IMR-90 (cell line): ENCODE measurements at regions not wholly inside any gene's neighbourhood (a gene's known extent, or its start where the extent isn't known, plus 50 kb on each side); places are given as distances from the start of the nearest gene placed in this dataset.

ENCODE experiments used
- ATAC-seq: fragments of 200-7000 bp; cut with Tn5 transposase; 2 replicates; pipeline ENCODE4 v1.9.1; 2020; ENCODE audit warnings: low read depth, mild to moderate bottlenecking, moderate library complexity
- BruUV-seq: library from RNA; stranded (reverse); fragments of 400-500 nt; replicated peaks from 2 replicates; lab custom pipeline; 2021; lab: Mats Ljungman, UMichigan
- CTCF ChIA-PET: fragments of 300-600 bp; formaldehyde crosslinking; extraction: SDS; loops from one replicate; lab custom pipeline; 2021; ENCODE audit warnings: antibody characterized with exemption; lab: Yijun Ruan, JAX
- POLR2A ChIA-PET: fragments of 300-600 bp; sonication (Branson Sonifier 250); formaldehyde crosslinking; loops from one replicate; lab custom pipeline; 2022; ENCODE audit warnings: antibody characterized with exemption; ENCODE audit not compliant: unreplicated experiment; lab: Charles Lee
- DNase-seq: peaks from one replicate; pipeline ENCODE4 v3.0.0; 2013
- H2AFZ ChIP-seq: replicated peaks from 2 replicates; pipeline ENCODE3; 2013; ENCODE audit warnings: low read length, mild to moderate bottlenecking; ENCODE audit not compliant: poor library complexity
- H2AK5ac ChIP-seq: 2 replicates; pipeline ENCODE4 v1.6.1; 2013; ENCODE audit warnings: low read depth, low read length, inconsistent platforms
- H2AK9ac ChIP-seq: replicated peaks from 2 replicates; pipeline ENCODE3; 2013; ENCODE audit warnings: mild to moderate bottlenecking, low read depth, low read length, moderate library complexity; ENCODE audit not compliant: poor library complexity
- H2BK120ac ChIP-seq: 2 replicates; pipeline ENCODE4 v1.6.1; 2013; ENCODE audit warnings: low read depth, low read length, inconsistent platforms
- H2BK15ac ChIP-seq: 3 replicates; pipeline ENCODE4 v1.6.1; 2013; ENCODE audit warnings: low read depth, low read length, inconsistent platforms
- H2BK20ac ChIP-seq: 2 replicates; pipeline ENCODE4 v1.6.1; 2013; ENCODE audit warnings: low read depth, mild to moderate bottlenecking, inconsistent platforms, low read length, moderate library complexity
- H2BK5ac ChIP-seq: 2 replicates; pipeline ENCODE4 v1.6.1; 2013; ENCODE audit warnings: mild to moderate bottlenecking, low read depth, low read length, inconsistent platforms; ENCODE audit not compliant: poor library complexity, severe bottlenecking
- H3K14ac ChIP-seq: replicated peaks from 2 replicates; pipeline ENCODE4 v1.6.1; 2013; ENCODE audit warnings: low read depth, low read length, inconsistent platforms
- H3K18ac ChIP-seq: 2 replicates; pipeline ENCODE4 v1.6.1; 2013; ENCODE audit warnings: low read depth, low read length, control low read depth
- H3K23ac ChIP-seq: 2 replicates; pipeline ENCODE4 v1.6.1; 2013; ENCODE audit warnings: low read depth, low read length, inconsistent platforms
- H3K27ac ChIP-seq: 2 replicates; pipeline ENCODE4 v1.5.1; 2013; ENCODE audit warnings: mild to moderate bottlenecking, control low read depth, low read length; ENCODE audit not compliant: insufficient read depth
- H3K27me3 ChIP-seq: 2 replicates; pipeline ENCODE4 v1.6.1; 2013; ENCODE audit warnings: low read length; ENCODE audit not compliant: control insufficient read depth, insufficient read depth
- H3K36me3 ChIP-seq: 2 replicates; pipeline ENCODE4 v1.6.1; 2013; ENCODE audit warnings: low read length, mixed read lengths; ENCODE audit not compliant: control insufficient read depth, insufficient read depth
- H3K4ac ChIP-seq: 2 replicates; pipeline ENCODE4 v1.6.1; 2013; ENCODE audit warnings: low read depth, low read length, inconsistent platforms
- H3K4me1 ChIP-seq: 2 replicates; pipeline ENCODE4 v1.6.1; 2013; ENCODE audit warnings: low read length, mixed read lengths; ENCODE audit not compliant: control insufficient read depth, insufficient read depth
- H3K4me2 ChIP-seq: 2 replicates; pipeline ENCODE4 v1.6.1; 2013; ENCODE audit warnings: low read depth, mild to moderate bottlenecking, control low read depth, low read length, moderate library complexity
- H3K4me3 ChIP-seq: 2 replicates; pipeline ENCODE4 v1.5.1; 2013; ENCODE audit warnings: low read depth, mild to moderate bottlenecking, control low read depth, low read length, moderate library complexity; ENCODE audit not compliant: insufficient read depth
- H3K56ac ChIP-seq: 2 replicates; pipeline ENCODE4 v1.6.1; 2013; ENCODE audit warnings: low read length, inconsistent platforms; ENCODE audit not compliant: insufficient read depth; ENCODE audit errors: extremely low read depth
- H3K79me1 ChIP-seq, 2 experiments: 2 replicates each; pipeline ENCODE4 v1.6.1; 2013; ENCODE audit warnings: low read length in 2 of 2, inconsistent platforms in 1 of 2, low read depth in 1 of 2
- H3K9ac ChIP-seq: 2 replicates; pipeline ENCODE4 v1.6.1; 2013; ENCODE audit warnings: low read depth, low read length, control low read depth
- H3K9me1 ChIP-seq: 2 replicates; pipeline ENCODE4 v1.6.1; 2013; ENCODE audit warnings: low read length, inconsistent platforms; ENCODE audit not compliant: insufficient read depth
- H3K9me3 ChIP-seq: 2 replicates; pipeline ENCODE4 v1.6.1; 2013; ENCODE audit warnings: low read length; ENCODE audit not compliant: control insufficient read depth, insufficient read depth
- H4K20me1 ChIP-seq: 2 replicates; pipeline ENCODE4 v1.6.1; 2013; ENCODE audit warnings: low read length, inconsistent platforms; ENCODE audit not compliant: insufficient read depth
- H4K5ac ChIP-seq: 2 replicates; pipeline ENCODE4 v1.6.1; 2013; ENCODE audit warnings: mild to moderate bottlenecking, low read depth, low read length, control low read depth
- H4K8ac ChIP-seq, 2 experiments: 2 replicates each; pipeline ENCODE4 v1.6.1; 2013; ENCODE audit warnings: low read depth in 2 of 2, low read length in 2 of 2, control low read depth in 1 of 2, inconsistent platforms in 1 of 2
- H4K91ac ChIP-seq: 2 replicates; pipeline ENCODE4 v1.6.1; 2013; ENCODE audit warnings: low read depth, low read length, inconsistent platforms; ENCODE audit not compliant: insufficient read depth
- BHLHE40 ChIP-seq: fragments of 150-350 bp; IDR thresholded peaks from 2 replicates; pipeline ENCODE4 v1.6.1; 2016; ENCODE audit warnings: mild to moderate bottlenecking, low read depth, low read length
- CEBPB ChIP-seq: IDR thresholded peaks from 2 replicates; pipeline ENCODE4 v1.6.1; 2012; ENCODE audit warnings: low read depth, low read length, improper control_type of control experiment
- CHD1 ChIP-seq: IDR thresholded peaks from 2 replicates; pipeline ENCODE4 v1.6.1; 2012; ENCODE audit warnings: low read depth, low read length, improper control_type of control experiment
- FOS ChIP-seq: fragments of 150-350 bp; IDR thresholded peaks from 2 replicates; pipeline ENCODE4 v1.6.1; 2016; ENCODE audit warnings: low read depth, low read length
- MAFK ChIP-seq: IDR thresholded peaks from 2 replicates; pipeline ENCODE4 v1.6.1; 2012; ENCODE audit warnings: low read depth, low read length, improper control_type of control experiment
- MAZ ChIP-seq: IDR thresholded peaks from 2 replicates; pipeline ENCODE4 v1.6.1; 2012; ENCODE audit warnings: low read depth, mild to moderate bottlenecking, low read length, improper control_type of control experiment, moderate library complexity, borderline replicate concordance
- MXI1 ChIP-seq: IDR thresholded peaks from 2 replicates; pipeline ENCODE4 v1.6.1; 2012; ENCODE audit warnings: low read depth, mild to moderate bottlenecking, low read length, moderate library complexity, borderline replicate concordance
- NFE2L2 ChIP-seq: fragments of 150-350 bp; IDR thresholded peaks from 2 replicates; pipeline ENCODE4 v1.6.1; 2016; ENCODE audit warnings: low read depth, mild to moderate bottlenecking, low read length
- POLR2A ChIP-seq: IDR thresholded peaks from 2 replicates; pipeline ENCODE4 v1.6.1; 2012; ENCODE audit warnings: mild to moderate bottlenecking, low read depth, low read length
- RAD21 ChIP-seq: IDR thresholded peaks from 2 replicates; pipeline ENCODE4 v1.6.1; 2012; ENCODE audit warnings: low read length, improper control_type of control experiment
- RCOR1 ChIP-seq: IDR thresholded peaks from 2 replicates; pipeline ENCODE4 v1.6.1; 2012; ENCODE audit warnings: mild to moderate bottlenecking, low read length, improper control_type of control experiment; ENCODE audit not compliant: insufficient replicate concordance
- RFX5 ChIP-seq: IDR thresholded peaks from 2 replicates; pipeline ENCODE4 v1.8.0; 2012; ENCODE audit warnings: low read depth, mild to moderate bottlenecking, low read length, moderate library complexity
- SMC3 ChIP-seq: fragments of 150-350 bp; IDR thresholded peaks from 2 replicates; pipeline ENCODE4 v1.6.1; 2016; ENCODE audit warnings: low read depth, mild to moderate bottlenecking, antibody characterized with exemption, low read length, moderate library complexity
- whole genome bisulfite sequencing, 2 experiments: methylation state at CpG; one replicate each; pipeline versions ENCODE4 v1.1.5 to v1.1.7; 2013; ENCODE audit warnings: missing lambda C conversion rate in 2 of 2; ENCODE audit not compliant: insufficient read length in 1 of 2; ENCODE audit errors: extremely low coverage in 2 of 2; 5-methylcytosine and 5-hydroxymethylcytosine counted together
- dilution Hi-C: fragments of 300-500 bp; cut with HindIII; formaldehyde crosslinking; loops from one replicate; pipeline ENCODE4 v1.14.3; 2018; ENCODE audit warnings: low sequenced_read_pairs; ENCODE audit not compliant: unreplicated experiment
- in situ Hi-C: fragments of 300-500 bp; cut with MboI; formaldehyde crosslinking; loops from 3 replicates; pipeline ENCODE4 v1.14.3; 2019; ENCODE audit warnings: low sequenced_read_pairs, inconsistent platforms, mixed read lengths
- intact Hi-C: fragments of 100-400 bp; cut with micrococcal nuclease; formaldehyde crosslinking; loops from 2 replicates; pipeline ENCODE4 v1.10.0; 2022
- TF ChIP-seq, protein P1 (sequence below): fragments of 150-350 bp; IDR thresholded peaks from 2 replicates; pipeline ENCODE4 v1.6.1; 2016; ENCODE audit warnings: low read depth, mild to moderate bottlenecking, low read length, moderate library complexity, borderline replicate concordance
- TF ChIP-seq, protein P2 (sequence below): conservative IDR thresholded peaks from 2 replicates; pipeline ENCODE4 v1.5.1; 2012; ENCODE audit warnings: mild to moderate bottlenecking, low read depth, low read length, improper control_type of control experiment
- TF ChIP-seq, protein P3 (sequence below): fragments of 150-350 bp; IDR thresholded peaks from 2 replicates; pipeline ENCODE4 v1.6.1; 2017; ENCODE audit warnings: mild to moderate bottlenecking, antibody characterized with exemption, low read length, low read depth

DNA sequence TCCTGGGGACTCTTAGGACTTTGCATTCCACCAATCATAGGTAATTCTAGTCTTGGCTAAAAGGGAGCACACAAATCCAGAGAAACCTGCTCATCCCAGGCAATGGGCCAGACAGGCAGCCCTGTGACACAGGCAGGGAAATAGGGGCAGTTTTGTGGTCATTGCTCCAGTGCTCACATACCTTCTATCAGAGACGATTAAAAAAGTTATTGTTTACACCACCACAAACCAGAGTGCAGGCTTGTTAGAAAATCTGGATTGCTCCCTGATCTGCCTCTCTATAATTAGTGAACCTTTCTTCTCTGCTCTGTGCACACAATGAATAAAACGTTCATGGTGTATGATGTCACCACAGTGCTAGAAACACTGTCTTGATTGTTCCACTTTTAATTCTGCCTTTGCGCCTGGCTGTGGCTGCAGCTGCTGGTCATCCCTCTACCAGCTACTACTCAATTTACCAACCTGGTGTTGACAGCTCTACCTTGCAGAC is 121.6 kb upstream of the SPATA13 start:
- ATAC-seq (peak; percentile 48), DNase-seq (peak; percentile 74)
- H3K14ac ChIP-seq, result peak overlapping the region; percentile 5; the same call in 1 of the 2 replicates
- in situ Hi-C loops, result no loop called here
- dilution Hi-C loops, result no loop called here
- intact Hi-C loops, result no loop called here
- H4K5ac ChIP-seq, result peak overlapping the region; percentile 50; the same call in 1 of the 2 replicates
- ChIA-PET CTCF (no interaction called here), POLR2A (no interaction called here)
- H3K4me3 ChIP-seq, result no peak overlapping the region
- no peak overlapping the region for H2AFZ ChIP-seq
- H3K18ac ChIP-seq, result peak overlapping the region; percentile 78
- H3K4me1 ChIP-seq, result peaks cover 32% of the 10 kb centered on the region
- peak overlapping the region; percentile 69 for H3K4ac ChIP-seq
- TF ChIP-seq FOS, result no peak
- no peak for TF ChIP-seq CHD1
- TF ChIP-seq MXI1, result no peak
- TF ChIP-seq, protein P1, sequence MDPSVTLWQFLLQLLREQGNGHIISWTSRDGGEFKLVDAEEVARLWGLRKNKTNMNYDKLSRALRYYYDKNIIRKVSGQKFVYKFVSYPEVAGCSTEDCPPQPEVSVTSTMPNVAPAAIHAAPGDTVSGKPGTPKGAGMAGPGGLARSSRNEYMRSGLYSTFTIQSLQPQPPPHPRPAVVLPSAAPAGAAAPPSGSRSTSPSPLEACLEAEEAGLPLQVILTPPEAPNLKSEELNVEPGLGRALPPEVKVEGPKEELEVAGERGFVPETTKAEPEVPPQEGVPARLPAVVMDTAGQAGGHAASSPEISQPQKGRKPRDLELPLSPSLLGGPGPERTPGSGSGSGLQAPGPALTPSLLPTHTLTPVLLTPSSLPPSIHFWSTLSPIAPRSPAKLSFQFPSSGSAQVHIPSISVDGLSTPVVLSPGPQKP, result no peak
- TF ChIP-seq SMC3, result no peak
- no peak for TF ChIP-seq RFX5
- no peak for TF ChIP-seq BHLHE40
- no peak for TF ChIP-seq RCOR1
- TF ChIP-seq, protein P2, sequence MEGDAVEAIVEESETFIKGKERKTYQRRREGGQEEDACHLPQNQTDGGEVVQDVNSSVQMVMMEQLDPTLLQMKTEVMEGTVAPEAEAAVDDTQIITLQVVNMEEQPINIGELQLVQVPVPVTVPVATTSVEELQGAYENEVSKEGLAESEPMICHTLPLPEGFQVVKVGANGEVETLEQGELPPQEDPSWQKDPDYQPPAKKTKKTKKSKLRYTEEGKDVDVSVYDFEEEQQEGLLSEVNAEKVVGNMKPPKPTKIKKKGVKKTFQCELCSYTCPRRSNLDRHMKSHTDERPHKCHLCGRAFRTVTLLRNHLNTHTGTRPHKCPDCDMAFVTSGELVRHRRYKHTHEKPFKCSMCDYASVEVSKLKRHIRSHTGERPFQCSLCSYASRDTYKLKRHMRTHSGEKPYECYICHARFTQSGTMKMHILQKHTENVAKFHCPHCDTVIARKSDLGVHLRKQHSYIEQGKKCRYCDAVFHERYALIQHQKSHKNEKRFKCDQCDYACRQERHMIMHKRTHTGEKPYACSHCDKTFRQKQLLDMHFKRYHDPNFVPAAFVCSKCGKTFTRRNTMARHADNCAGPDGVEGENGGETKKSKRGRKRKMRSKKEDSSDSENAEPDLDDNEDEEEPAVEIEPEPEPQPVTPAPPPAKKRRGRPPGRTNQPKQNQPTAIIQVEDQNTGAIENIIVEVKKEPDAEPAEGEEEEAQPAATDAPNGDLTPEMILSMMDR, result no peak
- TF ChIP-seq, protein P3, sequence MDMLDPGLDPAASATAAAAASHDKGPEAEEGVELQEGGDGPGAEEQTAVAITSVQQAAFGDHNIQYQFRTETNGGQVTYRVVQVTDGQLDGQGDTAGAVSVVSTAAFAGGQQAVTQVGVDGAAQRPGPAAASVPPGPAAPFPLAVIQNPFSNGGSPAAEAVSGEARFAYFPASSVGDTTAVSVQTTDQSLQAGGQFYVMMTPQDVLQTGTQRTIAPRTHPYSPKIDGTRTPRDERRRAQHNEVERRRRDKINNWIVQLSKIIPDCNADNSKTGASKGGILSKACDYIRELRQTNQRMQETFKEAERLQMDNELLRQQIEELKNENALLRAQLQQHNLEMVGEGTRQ, result no peak
- TF ChIP-seq NFE2L2, result no peak
- no peak for TF ChIP-seq POLR2A
- TF ChIP-seq CEBPB, result no peak
- no peak for TF ChIP-seq MAZ
- TF ChIP-seq RAD21, result no peak
- no peak for TF ChIP-seq MAFK
- peak overlapping the region in 1 of 2 experiments; percentile 73; a peak in 1 of 4 replicates for H4K8ac ChIP-seq
- WGBS, 2 experiments, result 17% methylated on average over 1 of the region's 3 CpGs; no CpG with 5 or more reads in 1 of the 2 experiments
- no peak overlapping the region for H2AK5ac ChIP-seq
- peaks cover 30% of the 10 kb centered on the region for H3K9me1 ChIP-seq
- H2BK20ac ChIP-seq, result peak overlapping the region; percentile 63; the same call in 1 of the 2 replicates
- peaks cover 0 to 4% of the 10 kb centered on the region in 2 experiments; a peak in 1 of 4 replicates for H3K79me1 ChIP-seq
- no peaks in the 10 kb centered on the region for H3K9me3 ChIP-seq
- peak overlapping the region; percentile 57; the same call in 1 of the 2 replicates for H4K91ac ChIP-seq
- no peak overlapping the region for H3K23ac ChIP-seq
- H3K27ac ChIP-seq, result no peak overlapping the region
- peak overlapping the region; percentile 44; the same call in 1 of the 2 replicates for H3K4me2 ChIP-seq
- no peak overlapping the region for H3K9ac ChIP-seq
- peak overlapping the region; percentile 46; the same call in 2 of the 3 replicates for H2BK15ac ChIP-seq
- no peak overlapping the region for H2AK9ac ChIP-seq
- peak overlapping the region; percentile 41 for H2BK120ac ChIP-seq
- no peaks in the 10 kb centered on the region for H3K27me3 ChIP-seq
- H2BK5ac ChIP-seq, result no peak overlapping the region
- BruUV-seq, result no TSS peak
- H3K36me3 ChIP-seq, result no peaks in the 10 kb centered on the region
- H4K20me1 ChIP-seq, result no peaks in the 10 kb centered on the region
- H3K56ac ChIP-seq, result no peak overlapping the region
